RPMI8226 (cell line): ENCODE measurements at regions not wholly inside any gene's neighbourhood (a gene's known extent, or its start where the extent isn't known, plus 50 kb on each side); places are given as distances from the start of the nearest gene placed in this dataset.
"Not testable (repeated sequence)": the region's sequence is repeated elsewhere in the genome, so short reads cannot be mapped to it uniquely, and the experiment has no call there.

Experiments used
- DNase-seq: peaks from one replicate; pipeline ENCODE4 v3.0.0-alpha.2; 2015

DNA sequence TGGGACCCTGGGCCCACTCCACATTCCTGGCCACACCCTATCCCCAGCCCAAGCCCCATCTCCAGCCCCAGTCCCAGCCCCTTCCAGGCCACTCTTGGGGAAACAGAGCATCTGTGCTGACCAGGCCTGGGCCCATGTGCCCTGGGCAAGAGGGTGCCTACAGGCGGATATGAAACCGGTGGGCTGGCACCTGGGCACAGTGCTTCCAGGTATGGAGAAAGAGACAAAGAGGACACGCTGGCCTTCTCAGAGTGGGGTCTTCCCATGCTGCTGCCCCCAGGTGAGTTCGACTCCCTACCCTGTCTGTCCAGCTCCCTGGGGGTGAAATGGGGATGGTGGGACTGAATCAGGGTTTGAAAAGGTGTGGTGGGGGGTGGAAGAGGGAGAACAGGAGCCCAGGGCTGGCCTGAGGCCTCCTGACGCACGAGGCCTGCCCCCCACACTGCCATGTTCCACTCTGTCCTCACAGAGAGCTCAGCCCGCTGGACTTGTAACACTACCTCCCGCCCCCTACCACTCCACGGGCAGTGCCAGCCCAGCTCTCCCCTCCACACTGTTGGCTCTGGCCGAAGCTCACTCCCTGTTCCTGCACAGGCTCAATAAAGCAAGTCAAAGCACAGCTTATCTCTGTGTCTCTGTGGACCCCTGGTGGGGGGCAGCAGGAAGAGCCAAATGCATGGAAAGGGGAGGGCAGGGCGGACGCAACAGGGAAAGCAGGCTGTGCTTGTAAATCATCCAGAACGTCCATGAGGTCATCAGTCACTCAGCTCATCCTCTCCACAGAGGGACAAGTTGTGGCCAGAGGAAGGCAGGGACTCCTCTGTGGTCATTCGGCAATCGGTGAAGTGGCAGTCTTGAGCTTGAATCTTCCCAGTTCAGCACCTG lies 71.1 kb upstream of the TMEM97 start:
- no peak for DNase-seq

DNA sequence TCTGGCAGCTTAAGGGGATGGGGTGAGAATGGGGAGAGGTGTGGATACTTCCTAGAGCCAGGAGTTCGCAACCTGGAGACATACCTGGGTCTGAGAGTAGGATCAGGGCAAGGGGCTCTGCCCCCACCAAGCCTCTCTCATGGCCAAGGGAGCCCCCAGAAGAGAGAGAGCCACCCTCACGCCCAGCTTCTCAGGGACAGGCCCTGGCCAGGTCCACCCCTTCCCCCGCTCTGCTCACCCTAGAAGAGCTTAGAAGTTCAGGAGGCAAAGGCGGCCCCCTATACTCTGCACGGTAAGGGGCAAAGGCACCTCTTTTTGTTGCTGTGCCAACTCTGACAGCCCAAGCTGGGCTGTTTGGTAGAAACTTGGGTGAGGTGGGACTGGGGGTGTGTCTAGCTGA lies 69.3 kb upstream of the TMEM97 start:
- DNase-seq = no peak

DNA sequence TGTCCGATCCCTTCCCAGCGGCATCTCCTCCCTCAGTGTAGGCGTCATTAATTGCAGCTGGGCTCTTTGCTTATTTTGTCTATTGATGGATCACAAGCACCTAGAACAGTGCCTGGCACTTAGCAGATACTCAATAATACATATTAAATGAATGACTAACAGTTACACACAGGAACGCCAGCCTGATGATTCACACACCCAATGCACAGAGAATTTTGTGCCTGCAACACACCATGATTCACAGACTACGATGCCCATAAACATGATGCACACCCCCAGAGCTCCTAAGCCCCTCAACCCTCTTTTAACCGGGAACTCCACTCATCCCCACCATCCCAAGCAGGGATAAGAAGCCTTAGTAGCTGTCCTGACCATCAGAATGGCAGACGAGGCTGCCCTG lies 66.6 kb upstream of the TMEM97 start:
- no peak for DNase-seq

DNA sequence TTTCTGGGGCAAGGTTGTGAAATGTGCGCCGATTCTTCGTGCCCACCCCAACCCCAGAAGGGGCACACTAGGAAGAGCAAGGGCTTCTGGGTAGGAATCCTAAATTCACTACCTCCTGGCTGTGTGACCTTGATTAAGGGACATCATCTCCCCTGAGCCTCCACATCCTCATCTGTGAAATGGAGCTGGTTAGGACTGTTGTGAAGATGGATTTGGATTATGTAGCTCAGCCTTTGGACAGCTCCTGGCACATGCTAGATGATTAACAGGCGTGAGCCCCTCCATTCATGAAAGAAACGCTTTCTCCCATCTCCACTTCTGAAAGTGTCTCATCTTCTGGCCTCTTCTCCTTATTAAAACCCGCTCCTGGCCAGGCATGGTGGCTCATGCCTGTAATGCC lies 65.3 kb upstream of the TMEM97 start:
- no peak for DNase-seq

DNA sequence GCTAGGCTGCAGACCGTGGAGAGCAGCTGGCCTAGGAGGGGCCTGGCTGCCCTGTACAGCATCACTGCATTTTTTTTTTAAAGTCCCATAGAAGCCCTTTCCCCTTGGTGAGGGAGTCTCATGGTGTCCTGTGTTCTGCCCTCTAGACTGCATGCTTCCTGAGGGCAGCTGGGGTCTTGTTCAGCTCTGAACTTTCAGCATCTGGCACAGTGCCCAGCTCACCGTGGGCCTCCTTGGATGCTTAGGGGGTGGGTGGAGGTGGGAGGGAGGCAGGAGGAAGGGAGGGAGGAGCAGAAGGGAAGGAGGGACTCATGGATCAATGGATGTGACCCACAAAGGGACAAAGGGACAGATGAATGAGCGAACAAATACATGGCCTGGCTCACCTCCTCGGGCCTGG lies 63.4 kb upstream of the TMEM97 start:
- DNase-seq = no peak

DNA sequence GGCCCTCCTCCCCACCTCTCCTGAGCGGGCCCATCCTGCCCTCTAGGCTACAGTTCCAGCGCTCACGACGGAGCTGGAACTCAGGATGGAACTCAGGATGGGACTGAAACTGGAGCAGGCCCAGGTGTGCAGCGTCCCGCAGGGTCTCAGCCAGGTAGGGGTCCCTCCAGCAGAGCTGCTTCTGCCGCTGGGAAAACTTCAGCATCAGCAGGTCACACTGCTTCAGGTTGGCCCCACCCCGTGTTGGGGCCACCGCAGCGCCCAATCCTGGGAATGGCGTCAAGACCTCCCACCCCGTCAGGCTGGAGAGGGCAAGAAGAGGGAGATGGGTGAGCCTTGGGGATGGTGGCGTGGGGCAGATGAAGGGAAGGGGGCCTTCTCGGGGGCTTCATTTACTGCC lies 62.6 kb upstream of the TMEM97 start:
- DNase-seq = no peak

DNA sequence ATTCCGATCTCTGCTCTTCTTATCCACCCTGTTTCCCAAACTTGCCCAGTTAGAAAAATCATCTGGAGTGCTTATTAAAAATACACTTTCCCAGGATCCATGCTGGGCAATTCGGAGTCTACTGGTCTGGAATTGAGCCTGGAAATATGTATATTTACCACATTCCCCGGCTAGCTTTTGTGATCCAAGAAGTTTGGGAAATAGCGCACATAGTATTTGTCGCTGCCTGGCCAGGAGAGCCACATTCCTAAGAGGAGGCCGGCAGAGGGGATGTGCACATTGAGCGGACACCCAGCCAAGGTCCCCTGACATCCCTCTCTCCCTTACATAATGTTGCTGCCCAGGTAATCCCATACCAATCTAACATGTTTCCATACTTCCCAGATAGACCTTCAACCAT lies 62.1 kb upstream of the TMEM97 start:
- DNase-seq = no peak

DNA sequence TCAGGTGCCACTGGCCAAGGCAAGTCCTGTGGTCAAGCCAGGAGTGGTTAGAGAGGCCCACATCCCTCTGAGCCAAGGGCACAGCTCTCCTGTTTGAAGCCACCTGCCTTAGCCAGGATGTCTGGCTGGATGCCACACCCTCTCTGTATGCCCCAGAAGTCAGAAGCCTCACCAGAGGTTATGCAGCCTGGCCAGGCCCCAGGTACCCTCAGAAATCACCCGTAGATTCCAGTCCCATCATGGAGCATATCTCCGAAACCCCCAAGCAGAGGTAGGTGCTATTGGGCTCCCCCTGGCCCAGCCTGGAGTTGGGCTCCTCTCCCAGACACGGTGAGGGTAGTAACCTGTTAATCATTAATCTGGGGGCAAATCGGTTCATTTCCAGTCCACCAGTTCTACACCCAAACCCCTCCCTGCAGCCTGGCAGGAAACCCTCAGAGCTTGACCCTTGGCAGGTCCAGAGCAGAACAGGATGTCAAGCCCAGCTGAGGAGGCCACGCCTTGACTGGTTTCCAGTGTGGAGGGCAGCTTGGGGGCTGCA lies 60.6 kb upstream of the TMEM97 start:
- DNase-seq = no peak

DNA sequence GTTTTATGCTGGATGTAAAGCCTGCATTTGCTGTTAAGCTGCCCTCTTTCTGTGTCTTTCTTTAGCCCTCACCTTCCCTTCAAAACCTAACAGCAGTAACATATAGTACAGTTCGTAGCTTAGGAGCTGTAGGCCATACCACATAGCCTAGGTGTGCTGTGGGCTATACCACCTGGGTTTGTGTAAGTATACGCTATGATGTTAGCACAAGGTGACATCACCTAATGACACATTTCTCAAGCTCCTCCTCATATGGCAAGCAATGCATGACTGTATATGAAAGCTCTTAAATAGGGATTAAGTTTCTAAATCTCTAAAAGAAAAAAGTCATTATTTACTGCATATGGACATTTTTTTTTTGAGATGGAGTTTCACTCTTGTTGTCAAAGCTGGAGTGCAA lies 57.8 kb upstream of the TMEM97 start:
- no peak for DNase-seq

DNA sequence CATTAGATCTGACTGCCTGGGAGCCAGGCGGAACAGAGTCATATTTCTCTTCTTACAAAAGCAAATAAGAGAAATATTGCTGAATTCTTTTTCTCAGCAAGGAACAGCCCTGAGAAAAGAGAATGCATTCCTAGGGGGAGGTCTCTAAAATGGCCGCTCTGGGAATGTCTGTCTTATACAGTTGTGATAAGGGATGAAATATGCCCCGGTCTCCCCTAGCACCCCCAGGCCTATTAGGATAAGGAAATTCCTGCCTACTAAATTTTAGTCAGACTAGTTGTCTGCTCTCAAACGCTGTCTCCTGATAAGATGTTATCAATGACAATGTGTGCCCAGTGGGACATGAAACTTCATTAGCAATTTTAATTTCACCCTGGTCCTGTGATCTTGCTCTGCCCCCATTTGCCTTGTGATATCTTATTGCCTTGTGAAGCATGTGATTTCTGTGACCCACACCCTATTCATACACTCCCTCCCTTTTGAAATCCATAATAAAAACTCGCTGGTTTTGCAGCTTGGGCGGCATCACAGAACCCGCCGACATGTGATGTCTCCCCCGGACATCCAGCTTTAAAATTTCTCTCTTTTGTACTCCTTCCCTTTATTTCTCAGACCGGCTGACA lies 56.8 kb upstream of the TMEM97 start:
- DNase-seq = not testable (repeated sequence)

DNA sequence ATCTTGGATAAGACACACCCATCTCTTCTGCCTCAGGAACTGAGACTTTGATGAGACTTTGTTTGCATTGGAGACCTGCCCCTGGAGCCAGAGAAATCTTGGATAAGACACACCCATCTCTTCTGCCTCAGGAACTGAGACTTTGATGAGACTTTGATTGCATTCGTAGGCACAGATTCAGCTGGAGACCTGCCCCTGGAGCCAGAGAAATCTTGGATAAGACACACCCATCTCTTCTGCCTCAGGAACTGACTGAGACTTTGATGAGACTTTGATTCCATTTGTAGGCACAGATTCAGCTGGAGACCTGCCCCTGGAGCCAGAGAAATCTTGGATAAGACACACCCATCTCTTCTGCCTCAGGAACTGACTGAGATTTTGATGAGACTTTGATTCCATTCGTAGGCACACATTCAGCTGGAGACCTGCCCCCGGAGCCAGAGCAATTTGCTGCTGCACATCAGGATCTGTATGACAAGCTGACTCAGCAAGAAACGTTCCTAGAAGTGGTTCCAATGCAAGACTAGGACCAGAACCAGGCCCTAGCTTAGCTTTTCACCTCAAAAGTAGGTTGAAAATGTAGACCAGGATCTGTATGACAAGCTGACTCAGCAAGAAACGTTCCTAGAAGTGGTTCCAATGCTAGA lies 54.0 kb upstream of the TMEM97 start:
- DNase-seq = not testable (repeated sequence)

DNA sequence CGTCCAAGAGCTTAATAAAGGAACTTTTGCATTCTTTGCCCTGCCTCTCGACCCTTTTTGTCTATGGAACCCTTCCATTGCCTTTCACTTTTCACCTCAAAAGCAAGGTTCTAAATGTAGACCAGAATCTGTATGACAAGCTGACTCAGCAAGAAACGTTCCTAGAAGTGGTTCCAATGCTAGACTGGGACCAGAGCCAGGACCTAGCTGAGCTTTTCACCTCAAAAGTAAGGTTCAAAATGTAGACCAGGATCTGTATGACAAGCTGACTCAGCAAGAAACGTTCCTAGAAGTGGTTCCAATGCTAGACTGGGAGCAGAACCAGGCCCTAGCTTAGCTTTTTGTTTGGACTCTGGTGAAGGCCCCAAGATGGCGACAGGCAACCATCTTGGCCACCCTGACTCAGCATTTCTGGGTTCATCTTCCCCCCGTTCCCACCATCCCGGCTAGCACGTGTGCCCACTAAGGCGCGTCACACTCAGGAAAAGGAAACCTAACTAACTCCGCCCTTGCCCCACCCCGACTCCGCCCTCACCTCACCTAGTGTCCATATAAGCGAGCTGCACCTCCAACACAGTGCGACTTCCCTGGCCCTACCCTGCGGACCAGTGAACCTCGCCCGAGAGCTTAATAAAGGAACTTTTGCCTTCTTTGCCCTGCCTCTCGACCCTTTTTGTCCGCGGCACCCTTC lies 53.0 kb upstream of the TMEM97 start:
- peak; percentile 46 for DNase-seq

DNA sequence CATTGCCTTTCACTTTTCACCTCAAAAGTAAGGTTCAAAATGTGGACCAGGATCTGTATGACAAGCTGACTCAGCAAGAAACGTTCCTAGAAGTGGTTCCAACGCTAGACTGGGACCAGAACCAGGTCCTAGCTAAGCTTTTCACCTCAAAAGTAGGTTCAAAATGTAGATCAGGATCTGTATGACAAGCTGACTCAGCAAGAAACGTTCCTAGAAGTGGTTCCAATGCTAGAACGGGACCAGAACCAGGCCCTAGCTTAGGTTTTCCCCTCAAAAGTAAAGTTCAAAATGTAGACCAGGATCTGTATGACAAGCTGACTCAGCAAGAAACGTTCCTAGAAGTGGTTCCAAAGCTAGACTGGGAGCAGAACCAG lies 52.5 kb upstream of the TMEM97 start:
- not testable (repeated sequence) for DNase-seq

DNA sequence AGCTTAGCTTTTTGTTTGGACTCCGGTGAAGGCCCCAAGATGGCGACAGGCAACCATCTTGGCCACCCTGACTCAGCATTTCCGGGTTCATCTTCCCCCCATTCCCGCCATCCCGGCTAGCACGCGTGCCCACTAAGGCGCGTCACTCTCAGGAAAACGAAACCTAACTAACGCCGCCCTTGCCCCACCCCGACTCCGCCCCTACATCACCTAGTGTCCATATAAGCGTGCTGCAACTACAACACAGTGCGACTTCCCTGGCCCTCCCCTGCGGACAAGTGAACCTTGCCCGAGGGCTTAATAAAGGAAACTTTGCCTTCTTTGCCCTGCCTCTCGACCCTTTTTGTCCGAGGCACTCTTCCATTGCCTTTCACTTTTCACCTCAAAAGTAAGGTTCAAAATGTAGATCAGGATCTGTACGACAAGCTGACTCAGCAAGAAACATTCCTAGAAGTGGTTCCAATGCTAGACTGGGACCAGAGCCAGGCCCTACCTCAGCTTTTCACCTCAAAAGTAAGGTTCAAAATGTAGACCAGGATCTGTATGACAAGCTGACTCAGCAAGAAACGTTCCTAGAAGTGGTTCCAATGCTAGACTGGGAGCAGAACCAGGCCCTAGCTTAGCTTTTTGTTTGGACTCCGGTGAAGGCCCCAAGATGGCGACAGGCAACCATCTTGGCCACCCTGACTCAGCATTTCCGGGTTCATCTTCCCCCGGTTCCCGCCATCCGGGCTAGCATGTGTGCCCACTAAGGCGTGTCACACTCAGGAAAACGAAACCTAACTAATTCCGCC lies 51.9 kb upstream of the TMEM97 start:
- not testable (repeated sequence) for DNase-seq

DNA sequence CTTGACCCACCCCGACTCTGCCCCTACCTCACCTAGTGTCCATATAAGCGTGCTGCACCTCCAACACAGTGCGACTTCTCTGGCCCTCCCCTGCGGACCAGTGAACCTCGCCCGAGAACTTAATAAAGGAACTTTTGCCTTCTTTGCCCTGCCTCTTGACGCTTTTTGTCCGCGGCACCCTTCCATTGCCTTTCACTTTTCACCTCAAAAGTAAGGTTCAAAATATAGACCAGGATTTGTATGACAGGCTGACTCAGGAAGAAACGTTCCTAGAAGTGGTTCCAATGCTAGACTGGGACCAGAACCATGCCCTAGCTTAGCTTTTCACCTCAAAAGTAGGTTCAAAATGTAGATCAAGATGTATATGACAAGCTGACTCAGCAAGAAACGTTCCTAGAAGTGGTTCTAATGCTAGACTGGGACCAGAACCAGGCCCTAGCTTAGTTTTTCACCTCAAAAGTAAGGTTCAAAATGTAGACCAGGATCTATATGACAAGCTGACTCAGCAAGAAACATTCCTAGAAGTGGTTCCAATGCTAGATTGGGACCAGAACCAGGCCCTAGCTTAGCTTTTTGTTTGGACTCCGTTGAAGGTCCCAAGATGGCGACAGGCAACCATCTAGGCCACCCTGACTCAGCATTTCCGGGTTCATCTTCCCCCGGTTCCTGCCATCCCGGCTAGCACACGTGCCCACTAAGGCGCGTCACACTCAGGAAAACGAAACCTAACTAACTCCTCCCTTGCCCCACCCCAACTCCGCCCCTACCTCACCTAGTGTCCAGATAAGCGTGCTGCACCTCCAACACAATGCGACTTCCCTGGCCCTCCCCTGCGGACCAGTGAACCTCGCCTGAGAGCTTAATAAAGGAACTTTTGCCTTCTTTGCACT lies 51.0 kb upstream of the TMEM97 start:
- DNase-seq = no peak

DNA sequence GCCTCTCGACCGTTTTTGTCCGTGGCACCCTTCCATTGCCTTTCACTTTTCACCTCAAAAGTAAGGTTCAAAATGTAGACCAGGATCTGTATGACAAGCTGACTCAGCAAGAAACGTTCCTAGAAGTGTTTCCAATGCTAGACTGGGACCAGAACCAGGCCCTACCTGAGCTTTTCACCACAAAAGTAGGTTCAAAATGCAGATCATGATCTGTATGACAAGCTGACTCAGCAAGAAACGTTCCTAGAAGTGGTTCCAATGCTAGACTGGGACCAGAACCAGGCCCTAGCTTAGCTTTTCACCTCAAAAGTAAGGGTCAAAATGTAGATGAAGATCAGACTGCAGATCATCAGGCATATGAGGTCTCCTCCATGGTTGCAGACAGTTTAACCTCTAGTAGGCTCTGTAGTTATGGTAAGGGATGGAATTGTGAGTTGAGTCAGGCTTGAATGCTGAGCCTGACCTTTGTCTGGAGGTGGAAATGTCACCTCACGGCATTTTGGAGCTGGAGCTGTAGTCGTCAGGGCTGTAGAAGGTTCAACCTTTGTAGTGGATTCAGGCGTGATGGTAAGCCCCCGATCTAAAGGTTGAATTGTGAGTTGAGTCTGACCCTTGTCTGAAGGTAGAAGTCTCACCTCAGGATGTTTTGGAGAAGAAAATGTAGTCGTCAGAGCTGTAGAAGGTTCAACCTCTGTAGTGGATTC lies 50.2 kb upstream of the TMEM97 start:
- no peak for DNase-seq
